ENCODE measurements at regions not wholly inside any gene's neighbourhood (a gene's known extent, or its start where the extent isn't known, plus 50 kb on each side); places are given as distances from the start of the nearest gene placed in this dataset.

DNA sequence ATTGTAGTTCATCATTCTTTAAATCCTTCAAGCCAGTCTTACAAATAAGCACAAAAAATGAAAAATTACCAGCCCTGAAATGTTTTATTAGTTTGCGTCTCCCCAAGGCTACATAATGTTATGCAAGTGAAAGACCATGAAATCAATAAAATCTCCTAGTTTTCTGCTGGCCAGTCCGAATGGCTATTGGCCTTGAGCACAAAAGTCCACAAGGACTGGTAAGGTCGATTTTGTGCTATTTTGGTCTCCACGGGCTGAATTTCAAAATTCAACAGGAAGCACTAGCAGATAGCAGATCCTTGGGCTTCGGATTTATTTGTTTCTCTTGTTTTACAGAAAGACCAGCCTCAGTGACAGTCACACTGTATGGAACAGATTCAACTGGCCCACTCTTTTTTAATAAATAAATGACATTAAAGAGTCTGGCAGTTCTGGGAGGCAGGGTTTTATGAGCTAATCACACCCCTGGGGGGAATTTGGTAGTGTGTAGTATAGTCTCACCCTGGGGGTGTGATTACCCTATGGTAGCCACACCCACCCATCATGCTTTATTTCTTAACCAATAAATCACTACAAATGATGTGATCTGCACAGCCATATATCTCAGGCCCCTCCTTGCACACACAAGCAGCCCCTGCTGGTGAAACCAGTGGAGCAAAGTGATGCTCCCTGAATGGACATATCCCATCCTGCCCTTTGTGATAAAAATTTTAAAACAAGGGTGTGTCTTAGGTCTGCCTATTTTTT, 51.1 kb upstream of the TMEM33 start:
- DNase-seq (ENCODE audit: low spot score) = peak; percentile 92

DNA sequence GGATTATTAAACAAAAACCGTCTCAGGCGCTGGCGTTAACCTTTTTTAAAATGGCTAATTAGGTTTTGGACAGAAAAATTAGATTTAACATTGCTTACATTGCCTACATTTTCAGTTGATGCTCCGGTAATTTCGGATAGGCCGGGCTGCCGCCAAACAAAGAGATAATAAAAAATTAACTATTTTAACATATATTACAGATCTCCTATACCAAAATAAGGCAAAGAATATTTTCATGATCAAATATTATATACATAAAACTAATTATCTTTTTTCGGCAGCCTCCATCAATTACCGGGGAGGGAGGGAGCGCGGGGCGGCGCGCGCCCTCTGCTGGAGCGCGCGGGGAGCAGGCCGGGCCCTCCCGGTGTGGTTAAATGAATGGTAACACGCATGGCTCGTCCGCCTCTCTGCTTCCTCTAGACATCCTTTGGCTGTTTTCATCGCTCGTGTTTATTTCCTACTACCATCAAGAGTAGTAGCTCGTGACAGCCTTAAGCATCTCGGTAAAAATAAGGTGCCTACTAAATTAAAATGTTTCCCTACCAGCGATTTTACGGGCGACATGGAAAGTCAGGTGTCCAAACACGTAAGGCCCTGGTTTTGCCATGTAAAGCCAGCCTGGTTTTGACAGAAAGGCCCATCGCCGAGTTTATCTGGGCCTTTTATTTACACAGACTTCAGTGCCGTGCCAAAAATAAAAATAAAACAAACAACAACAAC, 52.4 kb upstream of the TMEM33 start:
- DNase-seq (ENCODE audit: low spot score) = peak; percentile 81

DNA sequence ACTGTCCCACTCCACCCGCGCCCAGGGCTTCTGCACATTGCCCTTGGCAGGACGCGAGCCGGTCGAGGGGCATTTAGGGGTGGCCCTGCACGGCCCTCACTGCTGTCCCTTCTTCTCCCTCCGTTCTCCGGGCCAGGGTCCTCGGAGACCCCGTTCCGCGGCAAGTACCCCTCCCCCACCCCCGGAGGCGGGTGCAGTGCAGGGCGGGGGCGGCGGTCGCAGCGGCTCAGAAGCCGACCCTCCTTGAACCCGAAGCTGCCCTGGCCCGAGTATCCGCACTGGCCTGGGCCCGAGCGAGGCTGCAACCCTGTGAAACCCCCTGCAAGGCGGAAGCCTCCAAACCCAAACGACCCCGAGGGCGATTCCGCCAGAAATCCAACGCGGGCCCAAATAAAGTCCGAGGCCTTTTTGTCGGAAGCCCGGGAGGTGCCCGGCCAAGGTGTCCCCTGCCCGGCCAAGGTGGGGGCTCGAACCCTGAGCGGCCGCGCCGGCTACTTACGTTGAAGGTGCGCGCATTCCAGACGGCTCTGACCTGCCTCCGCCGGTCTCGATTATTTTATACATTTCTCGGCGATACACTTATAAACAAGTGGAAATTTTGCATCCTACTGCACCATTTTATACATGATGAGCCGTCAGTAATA, 53.1 kb upstream of the TMEM33 start:
- no peak for DNase-seq (ENCODE audit: low spot score)

DNA sequence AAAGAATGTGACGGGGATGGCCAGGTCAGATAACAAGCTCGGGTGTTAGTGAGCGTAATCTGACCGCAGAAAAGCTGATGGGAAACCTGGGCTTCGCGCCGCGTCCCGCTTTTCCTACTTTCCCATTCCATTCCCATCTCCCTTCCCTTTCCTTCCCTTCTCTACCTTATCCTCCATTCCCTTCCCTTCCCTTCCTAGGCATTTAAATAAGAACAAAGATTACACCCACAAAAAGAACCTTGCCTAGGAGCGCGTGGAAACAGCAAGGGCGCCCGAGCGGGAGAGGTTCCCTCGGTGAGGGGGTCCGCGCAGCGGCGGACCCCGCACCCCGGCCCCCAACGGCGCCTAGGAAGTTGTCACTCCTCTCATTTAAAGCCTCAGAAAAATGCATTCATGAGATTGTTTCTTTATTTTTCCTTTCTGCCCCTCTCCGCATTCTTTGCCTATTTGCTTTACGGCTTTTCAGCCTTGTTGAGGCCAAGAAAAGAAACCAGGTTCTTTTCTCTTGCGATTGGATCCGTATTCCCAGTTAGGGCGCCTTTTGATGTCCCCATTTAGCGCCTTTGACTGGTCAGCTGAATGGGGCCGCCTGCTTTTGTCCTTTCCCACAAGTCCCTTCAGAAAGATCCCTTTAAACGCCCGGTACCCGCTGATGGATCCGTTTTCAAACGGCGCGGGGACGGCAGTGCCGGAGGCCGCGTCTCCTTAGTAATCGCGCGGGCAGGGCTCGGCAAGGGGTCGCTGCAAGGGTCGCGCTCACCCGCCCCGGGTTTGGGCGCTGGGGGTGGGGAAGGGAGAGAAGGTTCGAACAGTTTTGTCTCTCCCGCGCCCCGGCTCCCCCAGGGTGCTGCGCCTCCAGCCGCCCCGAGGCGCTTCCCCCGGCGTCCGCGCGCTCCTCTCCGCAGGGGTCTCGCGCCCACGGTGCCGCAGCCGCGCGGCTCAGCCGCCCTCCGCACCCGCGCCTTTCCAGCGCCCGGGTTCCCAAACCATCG, 54.1 kb upstream of the TMEM33 start:
- DNase-seq (ENCODE audit: low spot score) = no peak

DNA sequence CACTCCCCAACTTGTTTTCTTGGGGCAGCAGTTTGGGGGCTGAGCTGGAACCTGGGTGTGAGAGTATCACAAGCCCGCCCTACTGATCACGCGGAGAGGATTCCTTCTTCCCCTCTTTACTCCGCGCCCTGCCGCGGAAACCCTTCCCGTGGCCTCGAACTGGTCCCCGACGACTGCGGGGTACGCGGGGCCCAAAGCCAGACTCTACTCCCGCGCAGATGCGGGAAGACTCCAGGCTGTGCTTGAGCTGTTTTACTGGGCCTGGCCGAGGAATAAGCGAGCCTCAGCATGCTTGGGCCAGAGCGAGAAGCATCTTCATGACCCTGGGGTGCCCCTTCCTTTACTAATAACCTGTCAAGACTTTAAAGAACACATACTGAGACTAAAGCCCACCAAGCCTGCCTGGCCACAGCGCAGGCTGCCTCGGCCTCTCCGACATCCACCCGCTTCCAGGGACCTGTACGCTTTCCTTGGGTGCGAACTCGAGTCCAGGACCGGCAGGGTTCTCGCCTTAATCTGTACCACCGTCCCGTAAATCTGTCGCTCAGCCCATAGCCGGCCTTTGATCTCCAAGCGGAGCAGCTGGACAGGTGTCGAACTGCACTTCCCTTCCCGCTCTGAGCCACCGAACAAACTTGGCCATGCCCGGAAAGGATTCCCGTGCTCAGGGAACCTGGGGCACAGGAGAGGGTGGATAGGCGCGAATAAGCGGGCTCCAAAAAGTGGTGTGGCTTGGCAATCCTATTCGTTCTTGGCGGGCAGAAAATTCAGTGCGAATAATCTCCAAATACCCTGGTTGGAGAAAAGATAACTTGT, 55.0 kb upstream of the TMEM33 start:
- no peak for DNase-seq (ENCODE audit: low spot score)

DNA sequence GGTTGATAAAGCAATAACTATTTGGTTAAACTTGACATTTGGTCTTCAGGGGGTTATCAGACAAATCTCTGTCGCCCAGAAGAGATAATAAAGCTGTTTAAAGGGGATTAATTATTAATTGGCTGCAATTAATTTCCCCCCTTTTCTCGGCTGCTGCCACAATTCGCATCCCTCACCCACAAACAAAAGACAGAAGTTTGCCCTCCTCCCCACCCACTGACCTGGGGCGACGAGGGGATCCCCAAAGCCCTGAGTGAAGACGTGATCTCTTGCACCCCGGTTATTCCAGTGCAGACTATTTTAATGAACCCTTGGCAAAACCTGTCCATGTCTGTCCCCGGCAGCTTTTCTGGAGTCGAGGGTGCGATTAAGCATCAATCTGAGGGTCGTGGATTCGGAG, 55.7 kb upstream of the TMEM33 start:
- no peak for DNase-seq (ENCODE audit: low spot score)

DNA sequence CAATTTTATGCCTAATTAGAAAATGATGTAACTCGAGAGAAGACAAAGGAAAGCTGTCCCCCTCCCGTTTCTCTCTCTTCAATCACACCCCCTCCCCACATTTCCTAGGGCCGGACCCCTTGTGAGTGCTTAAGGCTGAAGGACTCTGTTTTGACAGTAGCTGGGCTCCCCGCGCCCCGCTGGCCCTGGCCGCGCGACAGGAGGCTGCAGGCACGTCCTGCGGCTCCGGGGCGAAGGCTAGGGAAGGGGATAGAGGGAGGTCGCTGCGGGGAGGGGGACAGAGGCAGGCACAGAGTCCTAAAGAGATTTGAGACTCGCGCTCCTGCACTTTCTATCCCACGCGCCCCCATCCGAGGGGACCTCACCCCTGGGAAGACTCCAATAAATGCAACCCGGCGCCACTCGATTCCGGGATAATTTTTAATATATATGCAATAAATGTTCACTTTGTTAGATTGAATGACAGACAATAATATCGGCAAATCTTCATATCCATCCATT, 56.2 kb upstream of the TMEM33 start:
- no peak for DNase-seq (ENCODE audit: low spot score)

DNA sequence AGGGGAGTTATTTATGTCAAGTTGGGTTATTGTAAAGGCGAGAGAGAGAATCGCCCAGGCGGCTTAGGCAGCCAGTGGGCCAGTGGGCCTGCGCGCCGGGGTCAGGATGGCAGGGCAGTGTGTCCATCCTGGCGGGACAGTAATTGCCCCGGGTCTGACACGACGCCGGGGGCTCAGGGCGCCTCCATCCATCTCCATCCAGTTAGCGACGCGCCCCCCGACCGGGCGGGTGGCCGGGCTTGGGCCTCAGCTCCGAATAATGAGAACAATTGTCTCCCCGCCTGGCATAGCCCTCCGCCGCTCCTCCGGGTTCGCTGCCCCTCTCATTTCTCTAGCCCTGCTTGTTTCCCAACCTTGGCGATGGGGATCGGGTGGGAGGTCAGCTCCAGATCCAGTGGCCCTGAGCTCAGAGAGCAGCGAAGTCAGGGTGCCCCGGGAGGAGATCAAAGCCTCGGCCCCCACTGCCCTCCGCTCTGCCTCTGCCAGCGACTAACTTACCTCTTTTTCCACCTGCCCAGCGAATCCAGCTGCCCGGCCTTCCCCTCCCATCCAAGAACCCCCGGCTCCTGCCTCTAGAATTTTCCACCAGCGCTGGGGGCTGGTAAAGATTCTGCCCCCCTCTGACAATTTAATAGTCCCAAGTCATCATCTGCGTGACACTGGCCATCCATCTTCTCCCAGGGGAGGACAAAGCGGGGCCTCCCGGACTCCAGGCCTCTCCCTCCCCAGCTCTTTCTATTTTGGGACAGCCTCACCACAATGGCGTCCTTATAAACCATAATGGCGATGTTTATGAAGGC, 56.9 kb upstream of the TMEM33 start:
- peak; percentile 68 for DNase-seq (ENCODE audit: low spot score)

DNA sequence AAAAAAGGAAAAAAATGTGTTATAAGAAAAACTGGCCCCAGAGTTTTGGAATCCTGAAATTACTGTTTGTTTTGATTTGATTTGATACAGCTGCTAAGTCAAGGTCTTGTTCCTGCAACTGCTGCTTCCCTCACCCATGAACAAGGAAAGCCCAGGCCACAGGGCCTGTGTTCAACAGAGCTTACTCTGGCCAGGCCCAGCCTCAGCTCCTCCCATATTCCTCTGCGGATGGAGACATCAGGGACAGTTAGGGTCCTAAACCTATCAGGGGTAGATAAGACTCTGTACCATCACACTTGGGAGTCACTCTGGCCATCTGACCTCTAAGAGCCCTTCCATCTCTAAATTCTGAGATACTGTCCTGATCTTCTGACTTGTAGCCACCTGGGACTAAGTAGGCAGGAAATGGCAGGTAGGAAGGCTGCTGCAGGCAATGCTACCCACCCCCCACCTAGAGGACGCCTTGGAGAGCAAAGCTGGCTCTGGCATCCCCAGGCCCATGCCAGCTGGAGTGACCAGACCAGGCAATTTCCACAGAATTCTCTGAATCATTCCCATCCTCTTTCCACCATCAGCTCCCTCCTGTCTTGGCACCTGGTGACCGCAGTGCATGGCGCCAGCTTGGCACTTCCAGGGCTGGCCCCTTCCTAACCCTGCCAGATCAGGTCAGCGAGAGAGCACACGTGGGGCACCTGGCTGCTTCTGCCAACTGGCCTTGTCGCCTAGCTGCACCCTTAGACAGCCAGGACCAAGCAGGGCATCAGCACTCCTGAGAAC, 58.0 kb upstream of the TMEM33 start:
- DNase-seq (ENCODE audit: low spot score) = peak; percentile 74

DNA sequence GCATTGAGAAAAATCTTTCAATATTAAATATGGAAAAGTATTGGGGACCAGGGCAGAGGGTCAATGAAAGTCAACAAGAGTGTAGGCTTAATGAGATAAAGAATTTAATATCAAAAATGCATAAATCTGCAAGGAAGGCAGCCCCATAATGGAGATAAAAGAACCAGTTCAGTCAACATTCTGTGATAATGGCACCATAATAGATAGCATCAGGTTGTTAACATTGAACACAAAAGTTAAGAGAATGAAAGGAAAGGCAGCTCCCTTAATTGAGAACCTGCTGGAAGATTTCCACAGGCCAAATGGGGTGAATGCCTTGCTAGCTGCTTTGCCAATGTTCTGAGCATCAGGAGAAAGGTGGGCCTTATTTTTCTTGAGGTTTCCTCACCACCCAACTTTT, 60.4 kb upstream of the TMEM33 start:
- no peak for DNase-seq (ENCODE audit: low spot score)

DNA sequence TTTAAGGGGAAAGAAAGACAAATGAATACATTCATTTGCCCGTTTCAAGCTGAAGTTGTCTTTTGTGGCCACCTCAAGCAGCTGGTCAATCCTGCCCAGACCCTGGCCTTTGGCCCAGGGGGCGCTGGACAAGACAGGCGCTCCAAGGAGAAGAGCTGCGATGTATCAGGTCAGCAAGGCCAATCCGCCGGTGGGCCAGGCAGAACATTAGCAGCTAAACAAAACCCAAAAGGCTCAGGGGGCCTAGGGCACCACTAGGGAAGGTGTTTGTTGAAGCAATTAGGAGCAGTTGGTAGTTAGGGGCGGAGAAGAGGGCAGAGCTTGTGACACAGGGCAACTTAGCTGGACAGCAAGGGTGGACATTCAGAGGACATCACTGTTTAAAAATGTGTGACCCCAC, 60.8 kb upstream of the TMEM33 start:
- no peak for DNase-seq (ENCODE audit: low spot score)

DNA sequence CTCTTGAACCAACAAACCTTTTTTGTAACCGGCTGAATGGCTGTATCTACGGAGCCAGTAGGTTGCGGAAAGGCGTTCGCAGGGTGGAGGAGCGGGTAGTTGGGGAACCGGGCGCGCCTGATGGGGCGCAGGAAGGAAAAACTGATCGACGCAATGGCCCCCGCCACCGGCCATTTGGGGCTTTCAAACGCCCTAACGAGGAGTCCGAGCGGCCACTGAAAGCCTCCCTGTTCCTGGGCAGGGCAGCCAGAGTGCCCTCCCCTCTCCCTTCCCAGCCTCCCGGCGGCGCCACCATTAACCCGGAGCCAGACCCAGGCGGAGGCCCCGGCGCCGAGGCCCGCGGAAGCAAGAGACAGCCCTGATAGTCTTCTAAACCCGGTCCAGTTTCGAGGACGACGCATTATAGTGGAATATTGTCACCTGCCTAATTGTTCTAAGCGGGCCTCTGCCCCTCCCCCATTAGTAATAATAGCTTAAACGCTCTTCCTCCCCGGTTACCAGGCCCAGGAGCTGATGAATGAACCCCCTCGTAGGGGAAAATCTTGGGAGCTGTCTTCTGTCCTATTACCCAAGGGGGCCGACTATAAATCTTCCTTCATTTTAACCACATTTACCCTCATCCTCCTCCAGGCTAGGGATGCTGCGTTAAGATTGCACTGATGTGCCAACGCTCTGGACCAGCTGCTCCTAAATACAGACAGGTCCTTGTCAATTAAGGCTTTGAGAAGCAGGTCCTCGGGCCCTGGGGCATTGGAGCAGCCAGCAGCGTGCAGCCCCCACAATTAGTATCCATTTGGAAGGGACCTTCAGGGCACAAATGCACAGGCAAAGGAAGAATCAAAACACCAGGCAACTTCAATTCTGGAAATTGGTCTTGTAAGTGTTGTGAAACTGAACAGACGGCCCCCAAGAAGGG, 61.6 kb upstream of the TMEM33 start:
- peak; percentile 99 for DNase-seq (ENCODE audit: low spot score)

DNA sequence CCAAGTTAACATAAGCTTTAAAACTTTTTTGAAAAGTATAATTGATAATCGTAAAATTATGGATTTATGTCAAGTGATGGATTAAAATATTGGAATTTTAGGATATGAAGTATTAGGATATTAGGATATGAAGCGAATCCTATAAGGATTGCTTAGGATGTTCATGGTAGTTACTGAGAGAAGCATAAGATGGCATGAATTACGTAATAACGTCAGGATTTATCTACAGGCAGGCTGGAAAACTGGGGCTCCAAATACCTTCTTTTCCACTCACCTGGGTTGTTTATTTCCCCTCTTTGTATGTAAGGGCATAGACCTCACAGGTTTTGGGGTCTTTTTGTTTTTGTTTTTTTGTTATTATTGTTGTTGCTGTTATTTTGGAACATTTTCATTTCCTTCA, 65.2 kb upstream of the TMEM33 start:
- DNase-seq (ENCODE audit: low spot score) = no peak

DNA sequence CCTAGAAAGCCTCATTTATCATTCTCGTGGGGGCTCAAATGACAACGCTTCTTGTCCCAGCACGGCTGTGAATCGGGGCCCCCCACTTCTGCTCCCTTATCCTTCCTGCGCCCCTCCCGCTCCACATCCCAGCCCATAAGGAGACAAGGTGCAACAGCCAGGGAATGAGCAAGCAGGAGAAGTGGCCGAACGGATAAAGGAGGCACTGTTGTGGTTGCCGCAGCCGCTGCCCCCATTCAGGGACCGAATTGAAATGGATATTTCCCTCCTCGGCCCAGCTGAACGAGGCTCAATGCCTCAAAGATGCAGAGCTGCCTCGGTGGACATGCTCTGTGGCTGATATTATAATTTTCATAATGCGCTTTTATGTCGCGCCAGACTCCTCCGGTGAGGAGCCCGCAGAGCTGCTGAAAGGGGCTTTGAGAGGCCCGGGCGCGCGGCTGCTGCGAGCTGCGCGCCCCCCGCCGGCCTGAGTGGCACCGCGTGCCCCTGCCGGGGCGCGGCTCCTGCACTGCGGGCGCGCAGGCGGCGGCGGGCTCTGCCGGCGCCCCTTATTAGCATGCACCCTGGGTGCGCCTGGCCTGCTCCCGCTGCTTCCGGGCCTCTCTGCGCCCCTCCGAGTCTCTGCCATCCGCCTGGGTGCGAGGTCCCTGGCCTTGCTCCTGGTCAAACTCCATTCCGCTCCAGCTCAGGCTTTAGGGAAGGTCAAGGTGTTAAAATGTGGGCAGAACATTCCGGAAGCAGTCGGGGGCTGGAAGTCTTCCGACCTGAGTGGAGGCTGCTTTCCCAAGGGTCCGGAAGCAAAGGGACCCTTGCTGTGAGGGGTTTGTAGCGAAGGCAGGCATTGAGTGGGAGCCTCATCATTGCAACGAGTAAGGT, 68.2 kb upstream of the TMEM33 start:
- DNase-seq (ENCODE audit: low spot score) = no peak

DNA sequence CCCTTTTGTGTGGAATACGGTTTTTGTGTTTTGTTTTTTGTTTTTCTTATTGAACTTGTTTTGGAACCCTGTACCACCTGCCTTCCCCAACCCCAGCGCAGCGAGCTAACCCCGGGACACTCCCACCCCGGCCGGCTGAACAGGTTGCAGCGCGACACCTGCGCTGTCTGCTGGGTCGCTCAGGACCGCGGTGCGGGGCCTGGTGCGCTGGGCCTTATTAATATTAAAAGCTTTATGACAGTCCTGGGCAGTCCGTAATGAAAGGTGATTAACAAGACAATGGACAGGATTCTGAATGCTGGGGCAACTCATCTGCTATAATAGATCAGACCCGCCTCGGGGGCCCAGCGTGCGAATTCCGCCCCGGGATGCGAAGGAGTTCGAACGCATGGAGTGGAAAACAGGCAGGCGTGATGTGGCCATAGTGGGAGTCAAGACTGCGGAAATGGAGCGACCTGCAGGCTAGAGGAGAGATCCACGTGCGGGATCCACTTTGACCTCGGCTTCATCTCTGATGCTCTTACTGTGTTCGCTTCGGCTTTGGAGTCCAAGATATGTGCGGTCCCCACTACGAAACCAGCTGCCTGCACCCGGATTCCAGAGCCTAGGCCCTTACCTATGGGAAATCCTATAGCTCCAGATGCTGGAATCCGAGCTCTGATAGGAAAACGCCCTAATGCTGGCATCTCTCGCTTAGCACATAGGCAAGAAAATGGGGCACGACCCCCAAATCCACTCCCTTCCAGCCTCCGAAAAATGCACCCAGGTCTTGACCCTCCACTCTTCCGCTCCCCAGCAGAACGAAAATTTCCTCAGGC, 69.0 kb upstream of the TMEM33 start:
- DNase-seq (ENCODE audit: low spot score) = no peak

All from SK-N-DZ (cell line).